Adrenal gland (tissue), 5 donors: ENCODE measurements at regions not wholly inside any gene's neighbourhood (a gene's known extent, or its start where the extent isn't known, plus 50 kb on each side); places are given as distances from the start of the nearest gene placed in this dataset.

Experiments used
- CTCF ChIP-seq, 6 experiments: fragments of 450-650 bp in 4 of 6; fragments of 200-600 bp in 2 of 6; sonication (generic) in 1 of 6; IDR thresholded peaks; 1 replicate in 5 of 6; 2 replicates in 1 of 6; pipeline versions ENCODE4 v1.5.1 to v1.8.0; 2016 to 2021; ENCODE audit warnings: antibody characterized with exemption in 6 of 6, mild to moderate bottlenecking in 2 of 6, moderate library complexity in 1 of 6
- POLR2A ChIP-seq, 2 donors: fragments of 450-650 bp; IDR thresholded peaks; one replicate each; pipeline ENCODE4 v1.6.1; 2017; ENCODE audit warnings: antibody characterized with exemption in 2 of 2, mild to moderate bottlenecking in 2 of 2, moderate library complexity in 1 of 2
- donor health status: DM: no; HTN: no; CAD: no.

- TF ChIP-seq CTCF (IDR thresholded peaks at IDR 0.05) (no peak), POLR2A (IDR thresholded peaks at IDR 0.05) (no peak)
These were observed 102.5 kb upstream of the CELF2 start for GRCh38 chr10:10915215-10915614.
